ENCODE measurements at regions not wholly inside any gene's neighbourhood (a gene's known extent, or its start where the extent isn't known, plus 50 kb on each side); places are given as distances from the start of the nearest gene placed in this dataset.
"Not testable (repeated sequence)": the region's sequence is repeated elsewhere in the genome, so short reads cannot be mapped to it uniquely, and the experiment has no call there.

GRCh38 chr4:171308661-171309060 is 504.5 kb upstream of the GALNTL6 start:
- peak; percentile 29 for DNase-seq

DNA sequence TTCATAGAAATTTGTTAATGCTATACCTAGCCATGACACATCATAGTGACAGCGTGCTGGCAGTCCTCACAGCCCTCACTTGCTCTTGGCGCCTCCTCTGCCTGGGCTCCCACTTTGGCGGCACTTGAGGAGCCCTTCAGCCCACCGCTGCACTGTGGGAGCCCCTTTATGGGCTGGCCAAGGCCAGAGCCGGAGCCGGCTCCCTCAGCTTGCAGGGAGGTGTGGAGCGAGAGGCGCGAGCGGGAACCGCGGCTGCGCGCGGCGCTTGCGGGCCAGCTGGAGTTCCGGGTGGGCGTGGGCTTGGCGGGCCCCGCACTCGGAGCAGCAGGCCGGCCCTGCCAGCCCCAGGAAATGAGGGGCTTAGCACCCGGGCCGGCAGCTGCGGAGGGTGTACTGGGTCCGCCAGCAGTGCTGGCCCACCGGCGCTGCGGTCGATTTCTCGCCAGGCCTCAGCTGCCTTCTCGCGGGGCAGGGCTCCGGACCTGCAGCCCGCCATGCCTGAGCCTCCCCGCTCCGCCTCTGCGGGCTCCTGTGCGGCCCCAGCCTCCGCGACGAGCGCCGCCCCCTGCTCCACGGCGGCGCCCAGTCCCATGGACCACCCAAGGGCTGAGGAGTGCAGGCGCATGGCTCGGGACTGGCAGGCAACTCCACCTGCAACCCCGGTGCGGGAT is 515.0 kb upstream of the GALNTL6 start:
- not testable (repeated sequence) for DNase-seq

- DNase-seq = no peak
Observed at GRCh38 chr4:171288816-171289432, 524.3 kb upstream of the GALNTL6 start.

- DNase-seq = no peak
Observed at GRCh38 chr4:171281359-171281758, 531.8 kb upstream of the GALNTL6 start.

- DNase-seq = no peak
Observed at GRCh38 chr4:171279131-171279530, 534.1 kb upstream of the GALNTL6 start.

DNA sequence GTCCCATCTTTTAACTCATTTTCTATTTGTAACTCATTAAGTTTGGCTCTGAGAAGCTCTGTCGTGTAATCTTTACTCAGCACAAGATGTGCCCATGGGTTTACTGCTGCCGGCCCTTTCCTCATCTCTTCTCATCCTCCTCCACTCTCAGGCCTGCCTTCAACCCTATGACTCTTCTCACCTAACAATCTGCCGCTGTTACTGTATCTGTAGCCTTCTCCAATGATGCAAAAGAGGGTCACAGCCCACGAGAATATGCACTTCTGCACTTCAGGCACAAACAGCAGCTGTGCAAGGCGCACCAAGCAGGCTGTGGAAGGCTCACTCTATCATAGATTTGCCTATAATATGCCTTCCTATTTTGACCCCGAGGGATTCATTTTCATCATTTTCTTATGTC is 546.5 kb upstream of the GALNTL6 start:
- DNase-seq = no peak

DNA sequence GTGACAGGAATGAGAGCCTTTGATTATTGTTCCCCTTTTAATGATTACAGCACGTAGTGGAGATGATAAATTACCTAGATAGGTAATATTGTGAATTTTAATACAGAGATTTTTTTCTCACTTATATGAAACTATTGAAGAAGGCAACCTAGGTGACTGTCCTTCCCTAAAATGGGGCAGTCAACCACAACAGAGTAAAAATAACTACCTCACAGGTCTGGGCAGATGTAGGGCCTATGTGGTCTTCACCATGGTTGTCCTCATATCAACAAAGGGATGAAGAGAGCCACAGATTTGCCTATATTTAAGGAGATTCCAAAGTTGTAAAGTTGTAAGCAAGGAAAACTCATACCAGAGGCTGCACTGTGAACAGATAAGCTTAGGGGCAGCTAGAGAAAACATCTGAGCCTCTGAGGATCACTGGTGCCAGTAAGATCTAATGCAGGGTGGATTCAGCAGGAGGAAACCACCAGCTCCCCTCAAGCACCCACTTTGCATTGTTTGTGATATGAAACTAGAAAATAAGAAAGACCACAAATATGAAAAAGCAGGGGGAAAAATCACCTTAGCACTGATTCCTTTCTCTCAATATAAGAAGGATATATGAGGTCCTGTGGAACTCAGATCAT is 547.9 kb upstream of the GALNTL6 start:
- DNase-seq = no peak

- no peak for DNase-seq
Observed at GRCh38 chr4:171256223-171256622, 557.0 kb upstream of the GALNTL6 start.

GRCh38 chr4:171246948-171247347 is 566.3 kb upstream of the GALNTL6 start:
- DNase-seq = no peak

- no peak for DNase-seq
Observed at GRCh38 chr4:171242831-171243230, 570.4 kb upstream of the GALNTL6 start.

- DNase-seq = no peak
Observed at GRCh38 chr4:171239196-171239595, 574.0 kb upstream of the GALNTL6 start.

DNA sequence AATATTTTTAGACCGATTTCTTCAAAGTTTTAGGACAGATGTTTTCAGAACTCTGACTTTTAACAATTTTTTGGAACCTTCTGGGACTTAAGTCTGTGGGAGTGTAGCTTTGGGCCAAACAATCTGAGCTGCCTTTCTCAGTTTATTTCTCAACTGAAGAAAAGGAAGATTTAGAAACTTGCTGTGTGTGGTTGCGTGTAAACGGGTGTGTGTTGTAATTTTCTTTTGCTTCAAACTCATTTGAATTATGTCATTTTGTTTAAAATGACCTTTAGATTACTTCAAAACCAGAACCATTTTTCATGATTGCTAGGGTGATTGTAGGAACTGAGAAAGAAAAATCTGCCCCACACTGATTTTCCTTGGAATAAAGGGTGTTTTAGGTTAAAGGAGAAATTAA is 577.7 kb upstream of the GALNTL6 start:
- DNase-seq = no peak

DNA sequence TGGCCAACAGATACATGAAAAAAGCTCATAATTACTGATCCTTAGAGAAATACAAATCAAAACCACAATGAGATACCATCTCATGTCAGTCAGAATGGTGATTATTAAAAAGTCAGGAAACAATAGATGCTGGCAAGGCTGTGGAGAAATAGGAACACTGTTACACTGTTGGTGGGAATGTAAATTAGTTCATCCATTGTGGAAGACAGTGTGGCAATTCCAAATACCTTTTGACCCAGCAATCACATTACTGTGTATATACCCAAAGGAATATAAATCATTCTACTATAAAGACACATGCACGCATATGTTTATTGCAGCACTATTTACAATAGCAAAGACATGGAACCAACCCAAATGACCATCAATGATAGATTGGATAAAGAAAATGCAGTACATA is 583.9 kb upstream of the GALNTL6 start:
- DNase-seq = not testable (repeated sequence)

DNA sequence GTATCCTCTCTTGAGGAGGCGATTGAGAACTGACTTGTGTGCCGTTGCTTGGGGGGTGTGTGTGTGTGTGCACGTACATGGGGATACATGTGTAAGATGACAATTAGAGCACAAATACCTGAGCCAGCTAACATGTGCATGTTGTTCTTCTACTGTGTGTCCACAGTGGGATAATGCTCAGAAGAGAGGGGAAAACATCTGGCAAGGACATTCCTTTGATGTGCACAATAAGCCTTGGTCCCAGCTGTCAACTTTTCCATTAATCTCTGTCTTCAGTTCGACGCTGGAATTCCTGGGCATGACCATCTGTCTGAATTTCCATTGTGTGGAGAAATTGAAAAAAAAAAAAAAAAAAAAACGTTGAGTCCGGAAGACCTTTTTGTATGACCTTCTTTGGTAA is 592.0 kb upstream of the GALNTL6 start:
- no peak for DNase-seq

GRCh38 chr4:171203425-171203824 is 609.8 kb upstream of the GALNTL6 start:
- no peak for DNase-seq

- no peak for DNase-seq
Observed at GRCh38 chr4:171202908-171203307, 610.3 kb upstream of the GALNTL6 start.

DNA sequence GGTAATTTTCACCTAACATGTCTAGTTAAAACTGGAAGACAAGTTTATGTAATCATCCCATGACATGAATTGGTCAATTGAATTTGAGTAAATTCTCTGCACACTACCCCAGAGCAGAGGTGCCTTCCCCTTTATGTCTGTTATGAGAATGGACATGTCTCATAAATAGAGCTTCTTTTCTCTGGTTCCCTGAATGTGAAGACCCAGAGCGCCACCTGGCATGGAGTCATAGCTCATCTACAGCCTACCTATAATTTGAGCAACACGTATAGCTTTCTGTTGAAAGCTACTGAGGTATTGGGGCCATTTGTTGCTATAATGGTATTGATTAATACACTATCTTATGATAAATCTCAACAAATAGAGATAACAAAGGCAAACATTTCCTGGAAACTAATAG is 626.5 kb upstream of the GALNTL6 start:
- no peak for DNase-seq

DNA sequence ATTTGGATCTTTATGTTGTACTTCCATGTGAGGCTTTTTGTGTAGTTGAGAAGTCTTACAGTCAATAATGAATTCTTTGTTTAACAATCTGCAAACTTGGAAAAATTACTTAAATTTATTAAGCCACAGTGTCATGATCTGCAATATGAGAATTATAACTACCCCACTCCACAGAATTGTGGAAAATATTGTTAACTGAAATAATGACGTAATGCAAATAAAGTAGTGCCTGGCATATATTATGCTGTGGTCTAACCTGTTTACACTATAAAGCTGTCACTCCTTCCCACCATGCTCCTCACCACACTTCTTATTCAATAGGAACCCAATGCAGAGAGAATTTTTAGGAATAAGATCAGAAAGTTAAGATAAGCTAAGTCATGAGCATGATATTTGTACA is 632.1 kb upstream of the GALNTL6 start:
- no peak for DNase-seq

- DNase-seq = no peak
Observed at GRCh38 chr4:171170671-171171070, 642.5 kb upstream of the GALNTL6 start.

GRCh38 chr4:171169396-171169795 is 643.8 kb upstream of the GALNTL6 start:
- DNase-seq = no peak

DNA sequence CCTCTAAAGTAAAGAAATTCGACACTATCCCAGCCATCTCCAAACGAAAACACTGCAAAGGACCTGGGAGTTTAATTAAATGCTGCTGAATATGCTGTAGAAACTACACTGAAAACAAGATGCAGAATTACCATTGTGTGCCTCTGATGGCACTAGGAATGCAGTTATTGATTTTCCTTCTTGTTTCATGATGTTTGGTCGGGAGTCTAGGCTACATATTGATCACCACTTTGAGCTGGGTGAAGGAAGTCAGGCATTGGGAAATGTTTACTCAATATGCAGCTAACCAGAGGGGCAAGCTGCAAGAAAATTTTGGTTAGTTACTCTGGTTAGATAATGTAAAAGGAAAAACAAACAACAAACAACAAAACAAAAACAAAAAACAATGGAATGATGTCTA is 650.7 kb upstream of the GALNTL6 start:
- no peak for DNase-seq

- DNase-seq = no peak
Observed at GRCh38 chr4:171157462-171158082, 655.6 kb upstream of the GALNTL6 start.

DNA sequence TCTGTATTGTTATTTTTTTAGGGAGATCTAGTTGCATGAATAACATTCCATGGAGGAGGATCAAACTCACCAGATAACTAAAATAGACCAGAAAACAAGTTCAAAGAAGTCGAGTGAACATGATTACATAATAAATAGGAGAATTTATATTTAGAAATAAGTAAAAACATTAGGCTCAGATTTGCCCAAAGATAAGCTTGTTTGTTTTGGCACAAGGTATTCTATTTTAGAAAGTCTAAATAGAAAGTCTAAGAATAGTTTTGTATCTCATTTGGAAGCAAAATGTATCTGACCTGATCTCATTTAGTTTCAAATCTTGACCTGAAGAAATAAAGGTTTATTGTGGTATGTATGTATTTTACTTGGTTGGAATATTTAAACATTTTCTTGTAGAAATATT is 670.6 kb upstream of the GALNTL6 start:
- no peak for DNase-seq

GRCh38 chr4:171142045-171142444 is 671.2 kb upstream of the GALNTL6 start:
- no peak for DNase-seq
